ENCODE measurements at regions not wholly inside any gene's neighbourhood (a gene's known extent, or its start where the extent isn't known, plus 50 kb on each side); places are given as distances from the start of the nearest gene placed in this dataset.

GRCh38 chr15:39501366-39502081 is 79.4 kb upstream of the THBS1 start:
- H3K4me3 ChIP-seq (ENCODE audit: low read depth, low read length) = no peak overlapping the region
- no peak for TF ChIP-seq CTCF (IDR thresholded peaks at IDR 0.05; ENCODE audit: low read depth, low read length)

DNA sequence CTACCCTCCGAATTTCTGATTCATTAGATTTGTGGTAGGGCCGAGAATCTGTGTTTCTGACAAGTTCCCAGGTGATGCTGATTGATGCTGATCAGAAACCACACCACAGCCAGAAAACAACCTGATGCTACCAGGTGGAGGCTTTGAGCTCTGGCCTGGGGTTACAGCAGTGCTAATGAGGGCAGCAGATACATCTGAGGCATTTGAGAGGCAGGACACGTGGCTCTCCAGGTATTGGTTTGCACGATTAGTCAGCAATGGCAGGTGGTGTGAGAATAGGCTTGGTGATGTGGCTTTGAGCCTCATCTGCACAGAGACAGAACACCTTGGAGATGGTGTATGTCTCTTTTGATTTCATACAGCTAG is 78.8 kb upstream of the THBS1 start:
- TF ChIP-seq CTCF (IDR thresholded peaks at IDR 0.05; ENCODE audit: low read depth, low read length) = no peak
- H3K4me3 ChIP-seq (ENCODE audit: low read depth, low read length) = no peak overlapping the region

- no peak overlapping the region for H3K4me3 ChIP-seq (ENCODE audit: low read depth, low read length)
- no peak for TF ChIP-seq CTCF (IDR thresholded peaks at IDR 0.05; ENCODE audit: low read depth, low read length)
These were observed 78.2 kb upstream of the THBS1 start for GRCh38 chr15:39502611-39503195.

GRCh38 chr15:39503526-39503925 is 77.4 kb upstream of the THBS1 start:
- no peak overlapping the region for H3K4me3 ChIP-seq (ENCODE audit: low read depth, low read length)
- TF ChIP-seq CTCF (IDR thresholded peaks at IDR 0.05; ENCODE audit: low read depth, low read length) = no peak

DNA sequence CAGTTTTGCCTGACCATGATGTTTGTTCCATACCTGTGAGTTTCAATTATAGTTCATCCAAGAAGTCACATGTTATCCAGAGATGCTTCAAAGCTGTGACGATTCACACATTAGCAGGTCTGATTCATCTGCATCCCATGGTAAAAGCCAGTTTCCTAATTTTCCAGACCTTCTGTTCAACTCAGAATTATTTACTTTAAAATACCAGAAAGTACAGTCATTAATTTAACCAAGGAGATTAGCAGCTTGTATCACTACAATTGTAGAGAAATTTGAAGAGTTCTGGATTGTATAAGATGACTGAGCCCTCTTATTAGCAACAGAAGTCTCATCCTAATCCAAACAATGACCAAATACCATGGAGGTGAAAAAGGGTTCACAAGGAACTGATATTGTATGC is 76.1 kb upstream of the THBS1 start:
- TF ChIP-seq CTCF (IDR thresholded peaks at IDR 0.05; ENCODE audit: low read depth, low read length) = no peak
- H3K4me3 ChIP-seq (ENCODE audit: low read depth, low read length) = no peak overlapping the region

DNA sequence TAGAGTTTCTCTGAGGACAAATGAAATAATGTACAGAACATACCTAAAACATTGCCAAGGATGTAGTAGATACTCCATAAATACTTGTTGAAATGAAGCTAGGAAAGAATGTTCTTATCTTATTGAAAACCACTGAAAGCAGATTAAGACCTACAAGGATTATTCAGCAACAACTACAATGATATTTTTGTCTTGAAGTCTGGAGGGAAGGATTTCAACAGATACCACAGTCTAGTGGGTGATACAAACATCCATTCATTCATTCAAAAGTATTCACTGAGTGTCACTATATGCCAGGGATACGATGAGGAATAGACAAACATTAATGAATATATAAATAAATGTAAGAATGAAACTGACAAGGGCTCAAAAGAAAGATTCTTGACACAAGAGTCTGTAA is 74.7 kb upstream of the THBS1 start:
- H3K4me3 ChIP-seq (ENCODE audit: low read depth, low read length) = no peak overlapping the region
- TF ChIP-seq CTCF (IDR thresholded peaks at IDR 0.05; ENCODE audit: low read depth, low read length) = no peak

- no peak overlapping the region for H3K4me3 ChIP-seq (ENCODE audit: low read depth, low read length)
- TF ChIP-seq CTCF (IDR thresholded peaks at IDR 0.05; ENCODE audit: low read depth, low read length) = no peak
These were observed 72.3 kb upstream of the THBS1 start for GRCh38 chr15:39508536-39508935.

Measured in WI38 (cell line).